ENCODE measurements at regions not wholly inside any gene's neighbourhood (a gene's known extent, or its start where the extent isn't known, plus 50 kb on each side); places are given as distances from the start of the nearest gene placed in this dataset.
"Not testable (repeated sequence)": the region's sequence is repeated elsewhere in the genome, so short reads cannot be mapped to it uniquely, and the experiment has no call there.

GRCh38 chr1:117716030-117716429 is 110.2 kb downstream of the TENT5C start:
- not testable (repeated sequence) for TF ChIP-seq CTCF, POLR2A (IDR thresholded peaks at IDR 0.05)
